ENCODE measurements at regions not wholly inside any gene's neighbourhood (a gene's known extent, or its start where the extent isn't known, plus 50 kb on each side); places are given as distances from the start of the nearest gene placed in this dataset.

- H3K4me1 ChIP-seq = no peaks in the 10 kb centered on the region
- in situ Hi-C loops (cut with MboI; ENCODE audit: low pct_ligation_motif_present in 1 of 4, low pct_unique_long_range_greater_than_20kb in 1 of 4, low sequenced_read_pairs in 3 of 4) = no loop called here
- no peak for TF ChIP-seq POLR2AphosphoS5 (IDR thresholded peaks at IDR 0.05)
- no peak for TF ChIP-seq EP300 (IDR thresholded peaks at IDR 0.05; ENCODE audit: low read depth)
- TF ChIP-seq CTCF (IDR thresholded peaks at IDR 0.05) = no peak
- no peak for TF ChIP-seq POLR2A (IDR thresholded peaks at IDR 0.05)
Observed at GRCh38 chr1:96357141-96357765, 364.3 kb upstream of the PTBP2 start.

GRCh38 chr1:96358057-96358456, 363.5 kb upstream of the PTBP2 start:
- in situ Hi-C loops (cut with MboI; ENCODE audit: low pct_ligation_motif_present in 1 of 4, low pct_unique_long_range_greater_than_20kb in 1 of 4, low sequenced_read_pairs in 3 of 4) (no loop called here), intact Hi-C loops (cut with DNase I; ENCODE audit: low total_unique reads) (no loop called here)
- DNase-seq = no peak

More at GRCh38 chr1:96357141-96357765, 364.3 kb upstream of the PTBP2 start:
- Histone ChIP-seq H3K36me3 (no peaks in the 10 kb centered on the region), H3K27me3 (no peaks in the 10 kb centered on the region), H3K27ac (no peak overlapping the region), H3K4me3 (no peak overlapping the region), H3K9me3 (no peaks in the 10 kb centered on the region)
- intact Hi-C loops (cut with DNase I; ENCODE audit: low total_unique reads) = no loop called here
- DNase-seq = no peak
- 39 to 44% methylated on average over 2 of the region's 2 CpGs for WGBS, 2 donors (ENCODE audit: low coverage in 1 of 2)

GRCh38 chr1:96360036-96360795, 361.4 kb upstream of the PTBP2 start:
- Histone ChIP-seq H3K9me3 (no peaks in the 10 kb centered on the region), H3K36me3 (no peaks in the 10 kb centered on the region), H3K27me3 (no peaks in the 10 kb centered on the region), H3K4me3 (no peak overlapping the region), H3K4me1 (no peaks in the 10 kb centered on the region), H3K27ac (no peak overlapping the region)
- intact Hi-C loops (cut with DNase I; ENCODE audit: low total_unique reads) = no loop called here
- in situ Hi-C loops (cut with MboI; ENCODE audit: low pct_ligation_motif_present in 1 of 4, low pct_unique_long_range_greater_than_20kb in 1 of 4, low sequenced_read_pairs in 3 of 4) = no loop called here
- no peak for DNase-seq
- TF ChIP-seq POLR2A (IDR thresholded peaks at IDR 0.05) = no peak
- TF ChIP-seq POLR2AphosphoS5 (IDR thresholded peaks at IDR 0.05) = no peak
- no peak for TF ChIP-seq CTCF (IDR thresholded peaks at IDR 0.05)
- no peak for TF ChIP-seq EP300 (IDR thresholded peaks at IDR 0.05; ENCODE audit: low read depth)
- 89 to 94% methylated on average over 1 of the region's 1 CpG for WGBS, 2 donors (ENCODE audit: low coverage in 1 of 2)

More at GRCh38 chr1:96358057-96358456, 363.5 kb upstream of the PTBP2 start:
- Histone ChIP-seq H3K4me1 (no peaks in the 10 kb centered on the region), H3K27me3 (no peaks in the 10 kb centered on the region), H3K4me3 (no peak overlapping the region), H3K27ac (no peak overlapping the region), H3K36me3 (no peaks in the 10 kb centered on the region), H3K9me3 (no peaks in the 10 kb centered on the region)
- 89 to 91% methylated on average over 3 of the region's 3 CpGs for WGBS, 2 donors (ENCODE audit: low coverage in 1 of 2)
- TF ChIP-seq POLR2AphosphoS5 (IDR thresholded peaks at IDR 0.05) (no peak), EP300 (IDR thresholded peaks at IDR 0.05; ENCODE audit: low read depth) (no peak), CTCF (IDR thresholded peaks at IDR 0.05) (no peak), POLR2A (IDR thresholded peaks at IDR 0.05) (no peak)

- TF ChIP-seq EP300 (IDR thresholded peaks at IDR 0.05; ENCODE audit: low read depth) (no peak), POLR2AphosphoS5 (IDR thresholded peaks at IDR 0.05) (no peak), CTCF (IDR thresholded peaks at IDR 0.05) (no peak), POLR2A (IDR thresholded peaks at IDR 0.05) (no peak)
- H3K36me3 ChIP-seq = no peaks in the 10 kb centered on the region
- intact Hi-C loops (cut with DNase I; ENCODE audit: low total_unique reads) (no loop called here), in situ Hi-C loops (cut with MboI; ENCODE audit: low pct_ligation_motif_present in 1 of 4, low pct_unique_long_range_greater_than_20kb in 1 of 4, low sequenced_read_pairs in 3 of 4) (no loop called here)
- no peak overlapping the region for H3K27ac ChIP-seq
- H3K9me3 ChIP-seq = no peaks in the 10 kb centered on the region
- no peaks in the 10 kb centered on the region for H3K27me3 ChIP-seq
- no peaks in the 10 kb centered on the region for H3K4me1 ChIP-seq
- WGBS, 2 donors (ENCODE audit: low coverage in 1 of 2) = 72 to 84% methylated on average over 5 of the region's 5 CpGs
- no peak for DNase-seq
- H3K4me3 ChIP-seq = no peak overlapping the region
Observed at GRCh38 chr1:96361271-96361856, 360.2 kb upstream of the PTBP2 start.
